OCI-LY3 (cell line): ENCODE measurements at regions not wholly inside any gene's neighbourhood (a gene's known extent, or its start where the extent isn't known, plus 50 kb on each side); places are given as distances from the start of the nearest gene placed in this dataset.

ENCODE experiments used
- CTCF ChIP-seq: fragments of 200-600, 300-600 bp; sonication (generic); IDR thresholded peaks from 2 replicates; pipeline ENCODE4 v1.5.1; 2014; ENCODE audit warnings: antibody characterized with exemption, low read length, low read depth
- EZH2phosphoT487 ChIP-seq: fragments of 200-600 bp; shearing (Covaris generic); IDR thresholded peaks from 2 replicates; pipeline ENCODE4 v1.6.1; 2018; ENCODE audit warnings: antibody characterized with exemption, mixed run types, low read depth

GRCh38 chr14:98309591-98309990 lies 962.4 kb downstream of the BCL11B start:
- TF ChIP-seq CTCF (no peak), EZH2phosphoT487 (no peak)
